ENCODE measurements at regions not wholly inside any gene's neighbourhood (a gene's known extent, or its start where the extent isn't known, plus 50 kb on each side); places are given as distances from the start of the nearest gene placed in this dataset.

- TF ChIP-seq CTCF (IDR thresholded peaks at IDR 0.05) (no peak), POLR2A (IDR thresholded peaks at IDR 0.05) (no peak), EP300 (IDR thresholded peaks at IDR 0.05) (no peak)
Measured at GRCh38 chr3:73734211-73735089, 109.7 kb upstream of the PDZRN3 start.

Measured in upper lobe of left lung (tissue), 4 donors.